GM18870 (cell line): ENCODE measurements at regions not wholly inside any gene's neighbourhood (a gene's known extent, or its start where the extent isn't known, plus 50 kb on each side); places are given as distances from the start of the nearest gene placed in this dataset.
"Not testable (repeated sequence)": the region's sequence is repeated elsewhere in the genome, so short reads cannot be mapped to it uniquely, and the experiment has no call there.

Experiments used
- ATAC-seq: cut with Tn5 transposase; IDR thresholded peaks from one replicate; pipeline ENCODE4 v1.9.1; 2021; ENCODE audit warnings: moderate library complexity; ENCODE audit not compliant: unreplicated experiment

DNA sequence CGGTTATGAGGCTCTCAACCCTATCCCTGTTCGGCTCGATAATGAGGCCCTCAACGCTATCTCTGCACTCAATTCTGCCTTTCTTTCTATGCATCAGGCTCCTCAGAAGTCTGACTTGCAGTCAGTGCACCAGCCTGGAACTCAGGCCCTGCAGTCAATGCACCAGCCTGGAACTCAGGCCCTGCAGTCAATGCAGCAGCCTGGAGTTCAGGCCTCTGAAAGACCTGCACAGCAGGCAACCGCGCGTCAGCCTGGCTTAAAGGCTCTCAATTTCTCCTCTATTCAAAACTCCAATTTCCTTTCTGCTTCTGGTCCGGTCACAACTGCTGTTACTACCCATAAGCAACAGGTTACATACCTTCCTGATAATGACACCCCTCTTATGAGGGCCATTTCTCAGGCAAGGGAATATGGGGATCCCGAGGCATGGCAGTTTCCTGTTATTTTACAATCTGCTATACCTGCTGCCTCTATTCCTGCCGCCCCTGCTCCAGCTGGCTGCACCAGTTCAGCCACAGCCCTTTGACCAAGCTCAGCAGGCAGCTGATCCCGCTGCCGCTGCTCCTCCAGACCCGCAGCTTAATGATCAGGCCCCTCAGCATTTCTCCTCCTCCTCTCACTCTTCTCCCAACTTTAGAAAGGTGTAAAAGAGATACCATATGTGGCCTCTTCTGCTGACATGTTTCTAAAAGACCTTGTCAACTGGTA is 933.6 kb upstream of the FANCL start:
- ATAC-seq = no peak

DNA sequence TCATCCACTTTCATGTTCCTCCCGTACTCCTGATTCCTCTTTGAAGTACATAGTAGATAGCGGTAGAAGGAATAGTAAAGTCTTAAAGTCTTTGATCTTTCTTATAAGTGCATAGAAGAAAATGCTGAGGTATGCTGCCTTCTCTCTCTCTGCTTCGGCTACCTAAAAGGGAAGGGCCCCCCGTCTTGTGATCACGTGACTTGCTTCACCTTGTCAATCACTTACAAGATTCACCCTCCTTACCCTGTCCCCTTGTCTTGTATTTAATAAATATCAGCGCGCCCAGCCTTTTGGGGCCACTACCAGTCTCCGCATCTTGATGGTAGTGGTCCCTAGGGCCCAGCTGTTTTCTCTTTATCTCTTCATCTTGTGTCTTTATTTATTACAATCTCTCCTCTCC is 932.2 kb upstream of the FANCL start:
- no peak for ATAC-seq

DNA sequence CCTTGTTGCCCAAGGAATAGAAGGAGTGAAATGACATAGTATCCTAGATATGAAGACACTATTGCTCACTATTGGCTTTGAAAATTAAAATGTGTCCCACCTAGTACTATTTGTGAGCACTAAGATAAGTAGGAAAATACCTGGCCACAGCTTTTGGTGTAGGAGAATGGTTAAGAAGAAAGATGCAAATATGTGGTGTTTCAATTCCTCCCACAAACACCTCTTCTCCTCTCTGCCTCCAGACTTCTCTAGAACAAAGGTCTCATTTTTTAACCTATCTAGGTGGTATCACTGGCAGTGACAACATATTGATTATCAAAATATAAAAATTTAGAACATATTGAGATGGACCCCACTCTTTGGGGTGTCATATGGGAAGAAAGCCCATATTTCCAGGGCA is 929.9 kb upstream of the FANCL start:
- peak; percentile 75 for ATAC-seq

DNA sequence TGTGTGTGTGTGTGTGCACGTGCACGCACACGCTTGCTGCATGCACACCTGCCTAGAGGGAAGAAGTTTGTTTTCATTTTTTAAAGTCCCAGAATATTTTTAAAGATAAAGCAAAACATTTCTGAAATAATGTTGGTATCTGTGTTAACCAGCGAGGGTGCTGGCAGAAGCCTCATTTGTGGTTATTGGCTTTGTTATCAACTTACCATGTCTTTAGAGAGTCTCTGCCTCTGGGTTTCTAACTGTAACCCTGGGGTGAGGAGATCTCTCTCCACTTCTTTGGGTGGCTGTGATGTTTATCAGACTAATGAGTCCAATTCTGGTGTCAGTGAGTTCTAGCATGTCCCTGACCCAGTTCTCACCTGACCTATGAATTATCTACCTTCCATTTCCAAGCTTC is 927.6 kb upstream of the FANCL start:
- ATAC-seq = no peak

DNA sequence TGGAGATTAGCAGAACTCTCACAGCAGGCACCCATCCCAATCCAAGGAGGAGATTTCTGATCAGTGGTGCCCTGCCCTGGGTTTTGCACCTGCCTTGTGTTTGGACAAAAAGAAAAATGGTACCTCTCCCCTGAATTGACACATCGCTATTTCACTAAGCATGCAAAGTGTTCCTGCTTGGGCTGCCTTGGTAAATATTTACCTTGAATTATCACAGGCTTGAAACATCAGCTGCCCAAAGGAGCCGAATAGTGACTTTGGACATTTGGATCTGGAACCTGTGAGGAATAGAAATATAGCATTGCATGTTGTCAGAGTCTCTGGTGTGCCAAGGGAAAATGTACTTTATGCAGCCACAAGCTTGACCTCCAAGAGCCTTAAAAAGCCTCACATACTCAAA is 926.4 kb upstream of the FANCL start:
- no peak for ATAC-seq

DNA sequence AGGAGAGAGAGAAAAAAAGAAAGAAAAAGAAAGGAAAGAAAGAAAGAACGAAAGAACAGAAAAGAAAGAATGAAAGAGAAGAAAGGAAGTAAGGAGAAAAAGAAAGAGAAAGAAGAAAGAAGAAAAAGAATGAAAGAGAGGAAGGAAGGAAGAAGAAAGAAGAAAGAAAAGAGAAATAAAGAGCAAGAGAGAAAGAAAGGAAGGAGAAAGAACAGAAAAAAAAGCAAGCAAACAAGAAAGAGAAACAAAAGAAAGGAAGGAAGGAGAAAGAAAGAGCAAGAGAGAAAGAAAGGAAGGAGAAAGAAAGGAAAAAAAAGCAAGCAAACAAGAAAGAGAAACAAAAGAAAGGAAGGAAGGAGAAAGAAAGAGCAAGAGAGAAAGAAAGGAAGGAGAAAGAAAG is 916.8 kb upstream of the FANCL start:
- ATAC-seq = not testable (repeated sequence)

DNA sequence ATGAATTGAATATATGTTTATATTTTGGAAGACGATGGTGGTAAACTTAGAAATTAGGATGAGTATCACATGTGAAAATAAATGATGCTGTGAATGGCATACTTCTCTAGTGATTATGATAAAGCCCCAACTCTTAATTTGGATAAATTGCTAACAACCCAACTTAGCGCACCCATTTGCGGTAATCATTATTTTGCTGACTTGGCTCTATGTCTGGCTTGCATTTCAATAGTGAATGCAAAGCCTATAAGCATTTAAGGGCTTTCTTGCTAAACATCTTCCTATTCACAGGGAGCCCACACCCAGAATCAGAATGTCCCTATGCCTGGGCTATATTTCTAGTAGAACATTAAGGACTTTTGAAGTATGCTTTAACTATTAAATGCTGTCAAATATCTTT is 910.7 kb upstream of the FANCL start:
- ATAC-seq = no peak

DNA sequence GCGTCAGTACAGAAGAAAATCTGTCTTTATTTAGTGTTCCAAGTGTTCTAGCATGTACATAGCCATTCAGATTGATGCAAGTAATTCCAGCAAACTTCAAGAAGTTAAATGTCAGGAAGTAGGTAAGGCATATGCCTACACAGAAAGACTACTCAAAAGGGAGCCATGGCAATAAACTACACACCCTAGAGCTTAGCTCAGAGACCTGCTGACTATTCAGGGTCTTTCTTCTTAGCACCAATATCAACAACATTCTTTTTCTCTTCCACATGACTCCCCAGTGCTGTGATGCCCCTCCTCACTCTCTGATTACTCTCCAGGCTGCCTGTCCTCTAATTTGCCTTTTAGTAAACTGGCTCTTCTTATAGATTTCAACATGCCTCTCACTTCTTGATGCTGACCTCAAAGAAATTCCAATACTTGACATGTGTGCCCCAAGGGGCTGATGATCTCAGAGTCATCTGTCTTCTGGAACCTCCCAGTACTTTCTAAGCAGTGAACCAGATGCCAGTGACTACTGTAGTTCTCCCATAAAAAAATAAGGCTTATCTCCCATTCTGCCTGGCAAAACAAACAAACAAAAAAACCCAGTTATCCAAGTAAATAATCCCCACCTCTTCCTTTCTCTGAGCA is 909.2 kb upstream of the FANCL start:
- no peak for ATAC-seq

DNA sequence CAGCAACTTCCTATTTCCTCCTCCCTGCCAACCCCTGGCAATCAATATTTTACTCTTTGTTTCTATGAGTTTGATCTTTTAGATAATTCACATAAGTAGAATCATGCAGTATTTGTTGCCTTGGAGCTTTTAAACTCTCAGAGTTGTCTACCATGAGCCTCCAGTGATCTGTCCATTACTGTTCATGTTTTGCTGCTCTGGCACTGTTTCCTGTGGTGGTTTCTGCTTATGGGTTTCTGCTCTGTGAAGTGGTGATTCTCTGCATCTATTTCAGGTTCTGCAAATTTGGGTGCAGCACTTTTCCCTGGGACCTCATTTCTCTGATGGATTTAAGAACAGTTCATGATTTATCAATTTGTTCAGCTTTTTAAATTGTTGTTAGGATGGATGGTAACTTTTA is 908.1 kb upstream of the FANCL start:
- no peak for ATAC-seq

DNA sequence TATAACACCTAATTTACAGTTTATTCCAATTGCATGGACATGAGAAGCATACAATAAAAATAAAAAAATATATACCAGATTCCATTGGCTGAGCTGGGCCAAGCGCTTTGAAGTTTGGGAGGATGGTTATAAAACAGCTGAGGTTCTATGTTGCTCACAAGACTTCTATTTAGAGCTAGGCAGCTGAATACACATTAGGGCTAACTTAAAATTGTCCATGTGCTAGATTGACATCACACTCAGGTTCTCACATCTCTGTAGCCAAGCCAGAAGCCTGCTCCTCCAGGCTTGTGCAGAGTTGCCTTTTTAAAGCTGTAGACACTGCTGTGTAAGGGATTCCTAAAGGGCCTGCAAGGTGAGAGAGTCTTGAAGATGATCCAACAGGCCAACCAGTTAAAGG is 871.1 kb upstream of the FANCL start:
- no peak for ATAC-seq

DNA sequence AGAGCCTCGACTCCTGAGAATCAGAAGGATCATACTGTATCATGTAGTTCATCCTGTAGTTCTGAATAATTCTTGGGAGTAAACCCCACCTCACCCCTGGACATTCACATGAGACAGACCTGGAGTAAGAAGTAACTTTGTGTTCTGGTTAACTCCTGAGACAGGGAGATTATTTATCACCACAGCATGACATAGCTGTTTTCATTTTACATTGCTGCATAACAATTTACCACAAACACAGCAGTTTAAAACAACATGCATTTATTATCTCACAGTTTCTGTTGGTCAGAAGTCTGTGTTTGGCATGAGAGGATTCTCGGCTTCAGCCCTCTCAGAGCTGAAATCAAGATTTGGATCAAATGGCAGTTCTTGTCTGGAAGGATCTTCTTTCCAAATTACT is 855.8 kb upstream of the FANCL start:
- no peak for ATAC-seq

DNA sequence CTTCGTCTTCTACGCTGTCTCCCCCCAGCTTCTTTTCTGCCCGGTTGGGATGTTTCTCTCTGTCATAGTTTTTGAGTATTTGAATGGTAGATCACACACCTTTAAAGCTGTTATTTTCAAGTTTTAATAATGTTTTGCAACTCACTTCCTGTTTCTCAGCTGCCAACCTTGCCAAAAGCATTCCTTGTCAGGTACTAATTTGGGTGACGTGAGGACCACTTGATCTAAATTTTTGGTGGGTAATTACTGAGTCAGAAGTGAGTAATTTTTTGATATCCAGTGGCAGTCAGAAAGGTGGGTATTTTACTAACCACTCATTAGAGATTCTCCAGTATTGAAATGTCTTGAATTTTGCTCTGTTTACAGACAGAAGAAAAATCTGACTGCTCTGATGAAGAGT is 852.4 kb upstream of the FANCL start:
- ATAC-seq = no peak

DNA sequence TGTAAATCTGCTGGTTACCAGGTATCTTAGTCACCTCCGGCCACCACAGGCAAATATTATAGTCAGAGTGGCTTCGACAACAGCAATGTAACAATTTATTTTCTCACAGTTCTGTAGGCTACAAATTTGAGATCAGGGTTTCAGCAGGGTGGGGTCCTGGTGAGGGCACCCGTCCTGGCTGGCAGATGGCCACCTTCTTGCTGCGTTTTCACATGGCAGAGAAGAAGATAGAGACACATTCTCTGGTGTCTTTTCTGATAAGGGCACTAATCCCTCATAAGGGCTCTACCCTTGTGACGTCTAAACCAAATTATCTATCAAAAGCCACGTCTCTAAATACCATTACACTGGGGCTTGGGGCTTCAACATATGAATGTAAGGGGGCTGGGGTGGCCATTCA is 843.2 kb upstream of the FANCL start:
- ATAC-seq = no peak

DNA sequence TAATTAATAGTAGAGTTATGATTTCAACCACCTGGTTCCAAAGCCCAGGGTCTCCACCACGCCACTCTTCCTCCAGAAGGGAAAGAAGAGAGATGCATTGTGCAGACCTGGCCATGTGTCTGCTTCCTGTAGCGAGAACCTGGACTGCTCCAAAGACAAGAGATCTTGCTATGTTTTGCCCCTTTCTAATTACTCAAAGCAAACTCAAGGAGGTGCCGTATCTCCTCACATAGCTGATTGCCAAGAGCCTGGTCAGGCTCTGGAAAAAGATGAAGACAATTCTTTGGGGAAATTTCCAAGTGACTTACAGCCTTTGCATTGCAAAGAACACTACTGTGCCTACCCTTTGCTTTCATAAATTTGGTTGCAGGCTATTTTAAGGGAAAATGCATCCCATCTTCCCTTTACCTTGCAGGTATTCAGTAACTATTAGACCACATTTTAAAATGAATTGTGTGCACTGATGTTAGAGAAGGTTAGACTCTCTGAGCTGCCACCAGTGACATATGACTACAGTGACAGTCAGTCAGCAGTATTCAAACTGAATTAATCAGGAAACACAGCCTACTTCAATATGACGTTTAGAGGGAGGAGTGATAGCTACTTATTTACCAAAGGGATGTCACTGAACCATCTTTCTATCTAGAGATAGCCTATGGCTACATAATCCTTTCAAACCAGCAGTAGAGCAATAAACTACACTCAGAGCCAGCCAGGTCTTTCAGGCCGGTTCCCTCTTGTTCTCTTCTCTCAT is 842.1 kb upstream of the FANCL start:
- no peak for ATAC-seq

DNA sequence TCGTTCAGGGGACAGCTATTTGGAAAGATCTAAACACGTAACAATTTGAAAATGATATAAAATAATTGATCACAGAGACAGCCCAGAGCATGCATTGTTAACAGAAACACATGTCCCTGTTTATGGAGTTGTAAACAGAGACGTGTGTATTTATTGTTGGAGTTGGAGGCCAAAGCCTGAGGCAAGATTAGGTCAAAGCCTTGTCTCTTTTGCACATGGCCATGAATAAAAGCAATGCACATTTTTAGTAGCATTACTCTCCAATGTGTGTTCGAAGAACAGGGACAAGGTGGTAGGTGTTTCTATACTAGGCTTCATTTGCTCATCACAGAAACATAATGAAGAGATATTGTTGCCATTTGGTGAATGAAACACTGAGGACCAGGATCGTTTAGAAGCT is 841.5 kb upstream of the FANCL start:
- no peak for ATAC-seq

DNA sequence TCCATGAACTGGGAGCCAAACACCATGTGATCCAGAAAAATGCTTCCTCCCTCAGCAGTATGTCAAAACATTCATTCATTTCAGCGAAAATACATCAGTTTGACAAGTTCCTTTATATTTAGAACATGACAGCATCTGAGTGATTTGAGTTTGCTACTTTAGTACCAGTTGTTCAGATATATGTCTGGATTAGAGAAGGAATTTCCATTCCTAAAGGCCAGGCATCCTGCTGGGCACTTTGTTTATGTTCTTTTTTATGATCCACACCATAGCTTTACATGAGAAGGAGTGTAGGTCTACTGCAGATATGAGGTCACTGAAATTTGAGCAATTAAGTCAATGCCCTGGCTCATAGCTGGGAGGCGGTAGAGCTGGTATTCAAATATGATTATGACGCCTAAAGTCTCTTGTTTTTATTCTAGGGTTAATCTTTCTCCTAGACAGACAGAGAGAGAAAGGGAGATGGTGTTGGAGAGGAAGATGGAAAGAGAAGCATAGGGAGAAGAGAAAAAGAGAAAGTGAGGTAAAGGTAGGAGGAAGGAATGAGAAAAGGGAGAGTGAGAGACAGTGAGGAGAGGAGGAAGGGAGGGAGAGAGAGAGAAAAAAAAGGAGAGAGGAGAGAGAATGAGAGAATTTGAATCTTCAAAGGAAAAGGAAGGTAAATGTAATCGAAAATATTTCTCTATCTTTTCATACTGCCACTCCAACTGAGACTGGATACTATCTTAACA is 839.5 kb upstream of the FANCL start:
- ATAC-seq = no peak

DNA sequence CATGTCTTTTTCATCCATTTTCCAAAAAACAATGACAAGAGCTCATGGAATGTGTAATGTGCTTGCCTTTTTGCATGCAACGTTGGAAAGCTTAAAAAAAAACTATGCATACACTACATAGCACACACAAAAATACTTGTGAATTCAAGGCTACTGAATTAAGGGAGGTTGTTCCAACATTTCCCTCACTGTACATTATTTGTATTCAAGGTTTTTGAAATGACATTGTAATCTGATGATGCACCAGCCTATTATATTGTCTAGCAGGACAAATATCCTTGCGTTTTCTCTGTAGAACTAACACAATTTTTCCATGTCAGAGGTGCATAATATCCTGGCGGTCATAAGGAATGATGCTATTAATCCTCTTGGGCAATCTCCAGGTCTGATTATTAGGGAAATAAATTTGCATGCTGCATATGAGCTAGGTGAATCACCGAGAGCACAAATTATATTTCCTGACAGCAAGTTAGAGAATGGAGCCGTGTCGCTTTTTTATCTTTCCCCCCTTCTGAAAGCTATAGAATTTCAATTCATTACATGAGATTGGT is 836.9 kb upstream of the FANCL start:
- no peak for ATAC-seq

DNA sequence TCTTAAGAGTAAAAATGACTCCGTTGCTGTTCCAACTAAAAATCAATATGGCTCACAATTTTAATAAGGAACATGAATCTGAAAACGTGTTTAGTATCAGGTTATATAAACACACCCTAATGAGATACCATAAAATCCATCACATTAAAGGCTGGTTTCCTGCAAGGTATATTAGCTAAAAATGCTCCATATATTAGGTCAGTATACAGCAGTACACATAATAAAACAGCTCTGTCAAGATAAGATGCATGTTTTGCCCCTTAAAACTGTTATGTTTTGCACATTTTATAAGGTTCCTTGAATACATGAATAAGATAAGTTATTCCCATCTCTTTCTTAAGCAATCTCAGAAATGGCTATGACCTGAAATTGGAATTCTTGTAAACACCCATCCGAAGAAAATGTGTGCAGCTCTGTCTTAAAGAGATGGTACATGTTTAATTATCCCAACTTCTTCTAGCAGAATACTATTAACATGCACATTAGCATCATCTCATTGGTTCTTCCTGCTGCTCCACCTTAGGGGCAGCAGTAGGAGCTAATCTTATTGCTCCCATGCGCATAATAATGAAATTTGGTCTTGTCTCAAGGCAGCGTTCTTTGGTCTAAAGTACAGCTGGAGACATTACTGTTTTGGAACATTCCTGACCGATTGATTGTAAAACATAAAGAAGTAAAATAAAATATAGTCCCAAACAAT is 836.1 kb upstream of the FANCL start:
- no peak for ATAC-seq

DNA sequence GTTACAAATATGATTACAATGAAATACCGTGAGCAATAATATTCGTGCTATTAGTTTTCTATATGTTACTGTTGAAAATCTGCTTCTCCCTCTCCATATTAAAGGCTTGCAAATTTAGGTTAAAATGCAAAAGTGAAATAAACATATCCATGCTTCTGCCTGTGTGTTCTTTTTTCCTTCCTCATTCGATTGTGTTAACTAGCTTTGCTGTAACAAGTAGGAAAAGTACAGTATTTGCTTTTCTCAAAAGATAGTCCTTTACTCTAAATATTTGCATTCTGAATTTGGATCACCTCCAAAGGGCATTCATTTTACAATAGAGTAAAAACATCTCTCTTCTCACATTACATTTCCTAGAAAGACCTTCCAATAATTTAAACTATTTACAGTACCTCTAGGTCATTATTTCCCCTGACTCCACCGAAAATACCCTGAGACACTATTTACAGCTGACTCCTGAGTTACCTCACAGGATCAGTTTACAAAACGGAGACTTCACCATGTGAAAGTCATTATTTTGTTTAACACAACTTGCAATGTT is 835.0 kb upstream of the FANCL start:
- no peak for ATAC-seq

DNA sequence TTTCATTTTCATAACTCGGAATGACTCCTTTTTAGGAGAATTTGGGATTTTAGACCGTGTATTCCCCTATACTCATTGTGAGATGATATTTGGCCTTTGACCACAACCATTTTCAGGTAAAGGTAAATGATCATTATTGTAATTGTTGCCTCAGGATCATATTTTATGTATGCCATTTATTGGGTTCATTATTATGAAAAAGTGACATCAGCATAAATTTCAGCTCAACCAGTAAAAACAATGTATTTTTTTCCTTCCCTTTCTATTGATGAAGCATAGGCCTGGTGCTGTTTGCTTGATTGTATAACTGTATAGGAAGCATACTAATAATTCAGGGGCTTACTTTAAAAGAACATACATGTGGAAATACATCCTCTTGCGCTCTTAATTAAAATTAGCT is 832.9 kb upstream of the FANCL start:
- ATAC-seq = no peak
